ENCODE measurements at regions not wholly inside any gene's neighbourhood (a gene's known extent, or its start where the extent isn't known, plus 50 kb on each side); places are given as distances from the start of the nearest gene placed in this dataset.

DNA sequence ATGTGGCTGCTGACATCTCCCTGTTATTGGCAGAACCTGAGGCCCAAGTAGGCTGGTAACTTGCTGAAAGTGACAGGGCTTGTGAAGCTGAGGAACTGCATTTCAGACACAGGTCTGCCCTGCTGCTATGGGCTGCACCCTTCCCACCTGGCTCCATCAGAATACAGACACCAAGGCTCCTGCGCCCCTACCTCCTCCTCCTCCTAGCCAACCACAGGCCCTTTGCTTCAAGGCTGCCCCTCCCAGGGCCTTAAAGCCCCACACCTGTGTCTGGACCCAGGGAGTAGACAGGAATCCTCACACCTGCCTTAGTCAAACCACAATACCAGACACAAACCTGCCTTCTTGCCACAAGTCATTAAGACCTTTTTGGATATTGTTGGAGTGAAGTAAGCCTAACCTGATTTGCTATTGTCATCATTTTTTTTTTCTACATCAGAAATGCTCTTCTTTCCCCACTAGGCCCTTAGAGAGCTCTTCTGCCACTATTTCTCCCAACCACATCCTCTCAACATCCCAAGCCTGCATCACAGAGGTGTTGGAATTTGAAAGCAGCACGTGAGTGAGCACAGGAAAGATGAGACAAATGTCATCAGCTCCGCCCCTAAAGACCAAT is 489.7 kb downstream of the EIPR1 start:
- peaks cover 8% of the 10 kb centered on the region for H3K9me3 Mint-ChIP-seq (ENCODE audit: unreplicated experiment)
- intact Hi-C loops (cut with micrococcal nuclease; ENCODE audit: unreplicated experiment): no loop called here
- ChIA-PET POLR2A (no interaction called here), CTCF (no interaction called here)
- DNase-seq: no peak
- H3K36me3 ChIP-seq (ENCODE audit: control insufficient read depth, insufficient read depth, low read length): no peaks in the 10 kb centered on the region
- no peaks in the 10 kb centered on the region for H3K4me1 ChIP-seq
- H3K27ac Mint-ChIP-seq (ENCODE audit: unreplicated experiment): no peak overlapping the region
- H3K27me3 Mint-ChIP-seq (ENCODE audit: insufficient read depth, unreplicated experiment): peaks cover 15% of the 10 kb centered on the region
- TF ChIP-seq, protein P1, sequence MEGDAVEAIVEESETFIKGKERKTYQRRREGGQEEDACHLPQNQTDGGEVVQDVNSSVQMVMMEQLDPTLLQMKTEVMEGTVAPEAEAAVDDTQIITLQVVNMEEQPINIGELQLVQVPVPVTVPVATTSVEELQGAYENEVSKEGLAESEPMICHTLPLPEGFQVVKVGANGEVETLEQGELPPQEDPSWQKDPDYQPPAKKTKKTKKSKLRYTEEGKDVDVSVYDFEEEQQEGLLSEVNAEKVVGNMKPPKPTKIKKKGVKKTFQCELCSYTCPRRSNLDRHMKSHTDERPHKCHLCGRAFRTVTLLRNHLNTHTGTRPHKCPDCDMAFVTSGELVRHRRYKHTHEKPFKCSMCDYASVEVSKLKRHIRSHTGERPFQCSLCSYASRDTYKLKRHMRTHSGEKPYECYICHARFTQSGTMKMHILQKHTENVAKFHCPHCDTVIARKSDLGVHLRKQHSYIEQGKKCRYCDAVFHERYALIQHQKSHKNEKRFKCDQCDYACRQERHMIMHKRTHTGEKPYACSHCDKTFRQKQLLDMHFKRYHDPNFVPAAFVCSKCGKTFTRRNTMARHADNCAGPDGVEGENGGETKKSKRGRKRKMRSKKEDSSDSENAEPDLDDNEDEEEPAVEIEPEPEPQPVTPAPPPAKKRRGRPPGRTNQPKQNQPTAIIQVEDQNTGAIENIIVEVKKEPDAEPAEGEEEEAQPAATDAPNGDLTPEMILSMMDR (IDR thresholded peaks at IDR 0.05; ENCODE audit: insufficient read depth in 1 of 2, low read depth in 1 of 2, low read length in 1 of 2, severe bottlenecking in 1 of 2, unreplicated experiment in 1 of 2): no peak
- H3K4me3 Mint-ChIP-seq (ENCODE audit: unreplicated experiment): no peak overlapping the region
- H3K4me3 ChIP-seq (ENCODE audit: low read depth, low read length): no peak overlapping the region
- no peaks in the 10 kb centered on the region for H3K36me3 Mint-ChIP-seq (ENCODE audit: insufficient read depth, unreplicated experiment)
- H3K4me1 Mint-ChIP-seq (ENCODE audit: low read depth, unreplicated experiment): no peaks in the 10 kb centered on the region
- no peaks in the 10 kb centered on the region for H3K27me3 ChIP-seq (replicated peaks; ENCODE audit: control insufficient read depth, insufficient read depth, low read length)
- no peaks in the 10 kb centered on the region for H3K9me3 ChIP-seq
- BruUV-seq (replicated peaks): no TSS peak

DNA sequence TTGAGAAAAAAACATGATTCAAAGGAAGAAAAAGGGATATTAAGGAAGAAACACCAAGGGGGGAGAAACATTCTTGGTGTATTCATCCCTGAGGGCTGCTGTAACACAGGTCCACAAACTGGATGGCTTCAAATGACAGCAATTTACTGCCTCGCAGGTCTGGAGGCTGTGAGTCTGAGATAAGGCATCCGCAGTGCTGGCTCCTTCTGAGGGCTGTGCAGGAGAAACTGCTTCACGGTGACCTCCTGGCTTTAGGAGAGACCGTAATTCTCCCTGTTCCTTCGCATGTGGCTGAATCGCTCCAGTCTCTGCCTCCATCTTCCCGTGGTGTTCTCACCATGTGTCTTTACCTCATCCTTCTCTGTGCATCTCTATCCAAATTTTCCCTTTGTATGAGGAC is 490.7 kb downstream of the EIPR1 start:
- TF ChIP-seq, protein P1 (IDR thresholded peaks at IDR 0.05; ENCODE audit: insufficient read depth in 1 of 2, low read depth in 1 of 2, low read length in 1 of 2, severe bottlenecking in 1 of 2, unreplicated experiment in 1 of 2): no peak
- Histone ChIP-seq H3K4me3 (ENCODE audit: low read depth, low read length) (no peak overlapping the region), H3K27me3 (replicated peaks; ENCODE audit: control insufficient read depth, insufficient read depth, low read length) (no peaks in the 10 kb centered on the region), H3K9me3 (peaks cover 3% of the 10 kb centered on the region; the same call in 1 of the 2 replicates), H3K36me3 (ENCODE audit: control insufficient read depth, insufficient read depth, low read length) (no peaks in the 10 kb centered on the region), H3K4me1 (no peaks in the 10 kb centered on the region)
- Mint-ChIP-seq H3K4me1 (ENCODE audit: low read depth, unreplicated experiment) (no peaks in the 10 kb centered on the region), H3K9me3 (ENCODE audit: unreplicated experiment) (peaks cover 13% of the 10 kb centered on the region), H3K27me3 (ENCODE audit: insufficient read depth, unreplicated experiment) (peaks cover 16% of the 10 kb centered on the region), H3K27ac (ENCODE audit: unreplicated experiment) (no peak overlapping the region), H3K4me3 (ENCODE audit: unreplicated experiment) (no peak overlapping the region), H3K36me3 (ENCODE audit: insufficient read depth, unreplicated experiment) (no peaks in the 10 kb centered on the region)
- DNase-seq: no peak
- ChIA-PET CTCF (no interaction called here), POLR2A (no interaction called here)
- intact Hi-C loops (cut with micrococcal nuclease; ENCODE audit: unreplicated experiment): no loop called here
- BruUV-seq (replicated peaks): no TSS peak

DNA sequence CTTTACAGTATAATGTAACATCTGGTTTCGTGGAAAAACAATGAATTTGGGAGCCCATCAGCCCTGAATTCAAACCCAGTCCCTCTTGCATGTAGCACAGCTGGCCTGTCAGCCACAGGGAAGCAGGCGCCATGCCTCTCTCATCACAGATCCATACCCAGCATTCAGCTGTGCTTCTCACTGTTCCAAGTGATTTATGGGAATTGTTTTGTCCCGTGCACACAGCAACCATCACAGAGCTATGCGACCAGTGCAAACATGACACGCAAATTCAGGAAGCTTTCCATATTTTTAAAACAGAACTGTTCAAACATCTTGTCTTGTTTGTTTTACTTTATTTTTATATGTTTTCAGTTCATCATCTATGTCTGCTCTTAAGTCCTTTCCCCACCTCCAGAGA is 496.1 kb downstream of the EIPR1 start:
- no TSS peak for BruUV-seq (replicated peaks)
- Histone ChIP-seq H3K4me3 (ENCODE audit: low read depth, low read length) (no peak overlapping the region), H3K9me3 (peaks cover 3% of the 10 kb centered on the region; the same call in 1 of the 2 replicates), H3K4me1 (no peaks in the 10 kb centered on the region), H3K27me3 (replicated peaks; ENCODE audit: control insufficient read depth, insufficient read depth, low read length) (no peaks in the 10 kb centered on the region), H3K36me3 (ENCODE audit: control insufficient read depth, insufficient read depth, low read length) (no peaks in the 10 kb centered on the region)
- TF ChIP-seq, protein P1 (IDR thresholded peaks at IDR 0.05; ENCODE audit: insufficient read depth in 1 of 2, low read depth in 1 of 2, low read length in 1 of 2, severe bottlenecking in 1 of 2, unreplicated experiment in 1 of 2): no peak
- no peak for DNase-seq
- no peaks in the 10 kb centered on the region for H3K36me3 Mint-ChIP-seq (ENCODE audit: insufficient read depth, unreplicated experiment)
- CTCF ChIA-PET: no interaction called here
- peaks cover 13% of the 10 kb centered on the region for H3K9me3 Mint-ChIP-seq (ENCODE audit: unreplicated experiment)
- H3K27ac Mint-ChIP-seq (ENCODE audit: unreplicated experiment): no peak overlapping the region
- H3K4me3 Mint-ChIP-seq (ENCODE audit: unreplicated experiment): no peak overlapping the region
- intact Hi-C loops (cut with micrococcal nuclease; ENCODE audit: unreplicated experiment): no loop called here
- no peaks in the 10 kb centered on the region for H3K4me1 Mint-ChIP-seq (ENCODE audit: low read depth, unreplicated experiment)
- peaks cover 6% of the 10 kb centered on the region for H3K27me3 Mint-ChIP-seq (ENCODE audit: insufficient read depth, unreplicated experiment)
- POLR2A ChIA-PET: no interaction called here

Data from Caco-2 (cell line).